HG03558 (cell line): ENCODE measurements at regions not wholly inside any gene's neighbourhood (a gene's known extent, or its start where the extent isn't known, plus 50 kb on each side); places are given as distances from the start of the nearest gene placed in this dataset.

Experiments used
- ATAC-seq: cut with Tn5 transposase; IDR thresholded peaks from one replicate; pipeline ENCODE4 v1.9.1; 2021; ENCODE audit warnings: moderate number of reproducible peaks; ENCODE audit not compliant: unreplicated experiment; ENCODE audit errors: extremely low read depth

- ATAC-seq = no peak
Measured at GRCh38 chr2:40760071-40760666, 308.3 kb upstream of the SLC8A1 start.

DNA sequence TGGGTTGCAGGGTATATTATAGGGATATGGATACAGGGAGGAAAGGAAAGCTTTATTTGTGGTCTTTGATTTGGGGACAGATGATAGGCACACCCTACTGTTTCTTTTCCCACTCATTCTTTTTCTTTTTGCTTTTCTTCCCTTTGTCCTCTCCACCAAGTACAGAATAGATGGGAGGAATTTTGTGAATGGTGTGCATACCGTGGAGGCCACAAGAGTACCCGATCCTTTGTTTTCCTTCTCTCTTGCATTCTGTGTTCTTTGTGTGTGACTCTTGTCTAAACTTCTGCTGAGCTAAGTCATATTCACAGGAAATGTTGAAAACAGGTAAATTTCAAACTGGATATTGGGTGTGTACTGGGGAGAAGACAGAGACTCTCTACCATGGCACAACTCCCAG is 321.4 kb upstream of the SLC8A1 start:
- no peak for ATAC-seq

GRCh38 chr2:40783704-40784103 is 331.8 kb upstream of the SLC8A1 start:
- ATAC-seq = no peak

DNA sequence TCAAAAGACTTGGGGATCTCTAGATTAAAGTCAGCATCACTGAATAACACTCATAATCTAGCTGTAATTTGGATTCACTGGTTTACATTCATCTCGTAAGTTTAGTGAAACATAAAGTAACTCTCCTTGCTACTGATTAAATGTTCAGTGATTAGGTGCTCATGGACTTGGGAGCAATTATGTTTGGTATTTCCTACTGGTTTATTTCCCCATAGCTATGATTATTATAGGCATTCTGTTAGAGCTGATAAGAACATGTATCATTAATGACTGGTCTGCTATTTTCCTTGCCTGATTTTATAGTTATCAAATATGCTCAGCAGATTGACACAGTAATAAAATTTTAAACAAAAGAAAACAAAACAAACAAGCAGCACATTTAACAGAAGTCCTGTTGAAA is 334.7 kb upstream of the SLC8A1 start:
- no peak for ATAC-seq

DNA sequence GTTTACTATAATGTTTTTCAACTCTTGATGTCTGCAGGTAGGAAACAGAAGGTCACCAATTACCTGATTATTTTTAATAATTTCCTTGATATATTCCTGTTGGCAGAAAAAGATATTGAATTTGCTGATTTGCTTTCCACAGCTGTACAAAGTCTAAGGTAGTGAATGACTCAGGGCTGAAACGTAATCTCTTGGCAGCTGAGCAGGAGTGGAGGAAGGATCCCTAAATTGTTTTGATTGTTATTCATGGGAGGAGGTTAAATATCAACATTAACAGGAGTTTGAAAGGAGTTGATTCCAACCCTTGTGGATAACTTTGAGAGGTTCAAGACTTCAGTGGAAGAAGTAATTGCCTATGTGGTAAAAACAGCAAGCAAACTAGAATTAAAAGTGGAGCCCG is 345.2 kb upstream of the SLC8A1 start:
- no peak for ATAC-seq

DNA sequence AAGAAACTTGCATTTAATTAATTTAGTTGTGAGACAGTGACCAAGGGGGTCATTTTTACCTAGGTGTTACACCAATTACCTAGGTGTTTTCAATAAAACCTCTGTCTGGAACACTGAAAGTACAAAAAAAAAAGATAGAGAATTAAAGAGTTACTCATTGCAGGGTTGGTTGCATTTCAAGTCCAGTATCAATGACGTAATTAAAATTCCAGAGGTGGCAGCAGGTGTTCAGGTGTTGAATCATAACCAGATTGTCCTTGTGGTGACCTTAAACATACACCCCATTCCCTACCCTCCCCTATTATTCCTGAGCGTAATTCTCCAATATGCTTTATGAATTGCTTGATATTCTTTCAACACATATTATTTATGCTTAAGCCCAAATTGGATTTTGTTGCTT is 352.0 kb upstream of the SLC8A1 start:
- no peak for ATAC-seq

- ATAC-seq = no peak
Measured at GRCh38 chr2:40809156-40809555, 357.3 kb upstream of the SLC8A1 start.

- no peak for ATAC-seq
Measured at GRCh38 chr2:40814616-40815015, 362.7 kb upstream of the SLC8A1 start.

DNA sequence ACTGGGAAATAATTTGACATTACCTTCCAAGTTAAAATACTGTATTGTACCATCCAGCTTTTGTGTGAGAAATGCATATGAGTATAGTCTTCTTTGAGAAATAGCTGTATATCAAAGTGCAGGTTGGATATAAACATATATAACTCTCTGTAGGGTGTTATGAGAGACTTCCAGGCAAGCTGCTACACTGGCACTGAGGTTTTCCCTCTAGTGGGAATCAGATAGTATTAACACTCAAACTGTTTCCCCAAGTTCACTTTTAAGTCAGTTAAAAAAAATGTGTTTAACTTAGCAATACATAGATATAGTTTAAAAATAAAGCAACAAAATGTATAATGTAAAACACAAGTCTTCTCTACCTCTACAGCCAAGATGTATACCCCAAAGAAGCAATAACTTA is 368.4 kb upstream of the SLC8A1 start:
- no peak for ATAC-seq

DNA sequence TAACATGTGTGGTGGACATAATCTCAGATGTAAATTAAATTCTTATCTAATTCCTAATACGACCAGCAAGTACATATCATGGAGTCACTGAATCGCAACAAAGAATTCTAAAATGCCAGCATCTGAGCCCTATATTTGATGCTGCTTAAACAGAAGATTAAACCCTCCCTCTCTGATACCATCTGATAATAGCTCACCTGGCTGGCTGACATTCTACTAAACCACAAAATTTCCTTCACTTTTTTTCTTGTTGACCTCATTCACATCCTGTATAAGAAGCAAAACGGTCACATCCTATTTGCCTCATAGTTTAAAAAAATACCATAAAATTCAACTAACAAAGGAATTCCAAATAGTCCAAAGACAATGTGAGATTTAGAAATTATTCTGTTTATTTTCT is 371.6 kb upstream of the SLC8A1 start:
- ATAC-seq = no peak

DNA sequence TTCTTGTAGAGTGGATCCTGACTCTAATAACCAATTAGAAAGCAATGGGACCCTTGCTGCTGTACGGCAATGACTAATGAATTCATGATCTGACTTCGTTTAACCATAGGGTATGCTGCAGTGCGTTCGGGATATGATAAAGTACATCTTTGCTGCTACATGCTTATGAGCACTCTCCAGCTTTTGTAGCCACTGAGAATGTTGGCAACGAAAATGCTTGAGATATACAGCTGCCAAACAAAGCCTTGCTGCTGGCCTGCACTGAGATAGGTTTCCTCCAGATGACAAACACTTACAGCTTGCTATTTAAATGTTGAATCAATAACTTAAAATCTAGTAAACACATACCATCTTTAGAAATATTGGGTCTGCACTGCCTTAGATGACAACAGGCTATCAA is 372.4 kb upstream of the SLC8A1 start:
- ATAC-seq = no peak

- ATAC-seq = no peak
Measured at GRCh38 chr2:40827392-40827791, 375.5 kb upstream of the SLC8A1 start.

- no peak for ATAC-seq
Measured at GRCh38 chr2:40831321-40831873, 379.5 kb upstream of the SLC8A1 start.

- ATAC-seq = no peak
Measured at GRCh38 chr2:40841856-40842255, 390.0 kb upstream of the SLC8A1 start.

DNA sequence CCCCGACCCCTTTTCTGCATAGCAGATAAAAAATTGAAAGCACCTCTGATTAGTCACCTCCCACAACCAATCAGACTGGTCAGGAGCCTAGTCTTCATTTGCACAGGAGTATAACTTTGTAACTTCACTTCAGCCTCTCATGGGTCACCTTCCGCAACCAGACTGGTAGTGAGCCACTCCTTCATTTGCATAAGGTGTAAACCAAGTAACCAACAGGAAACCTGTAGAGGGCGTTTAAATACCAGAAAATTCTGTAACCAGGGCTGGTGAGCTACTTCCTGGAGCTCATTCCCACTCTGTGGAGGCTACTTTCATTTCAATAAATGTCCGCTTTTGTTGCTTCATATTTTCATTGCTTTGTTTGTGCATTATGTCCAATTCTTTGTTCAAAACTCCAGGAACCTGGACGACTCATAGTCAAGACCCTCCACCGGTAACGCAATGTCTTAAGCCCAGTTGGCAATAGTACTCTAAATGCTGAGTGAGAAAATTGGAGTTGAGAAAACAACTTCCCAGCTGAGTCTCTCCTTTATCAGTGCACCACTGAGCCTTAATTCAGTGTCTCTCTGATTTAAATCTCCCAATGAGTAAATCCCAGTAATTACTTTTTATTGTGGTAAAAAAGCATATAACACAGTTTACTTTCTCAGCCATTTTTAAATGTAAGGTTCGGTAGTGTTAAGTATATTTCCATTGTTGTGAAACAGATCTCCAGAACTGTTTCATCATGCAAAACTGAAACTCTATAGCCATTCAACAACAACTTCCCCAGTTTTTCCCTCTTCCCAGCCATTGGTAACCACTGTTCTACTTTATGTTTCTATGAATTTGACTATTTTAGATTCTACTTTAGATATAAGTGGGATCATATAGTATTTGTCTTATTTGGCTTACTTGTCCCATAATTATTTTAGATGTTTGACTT is 392.7 kb upstream of the SLC8A1 start:
- no peak for ATAC-seq

- no peak for ATAC-seq
Measured at GRCh38 chr2:40851661-40852060, 399.8 kb upstream of the SLC8A1 start.

DNA sequence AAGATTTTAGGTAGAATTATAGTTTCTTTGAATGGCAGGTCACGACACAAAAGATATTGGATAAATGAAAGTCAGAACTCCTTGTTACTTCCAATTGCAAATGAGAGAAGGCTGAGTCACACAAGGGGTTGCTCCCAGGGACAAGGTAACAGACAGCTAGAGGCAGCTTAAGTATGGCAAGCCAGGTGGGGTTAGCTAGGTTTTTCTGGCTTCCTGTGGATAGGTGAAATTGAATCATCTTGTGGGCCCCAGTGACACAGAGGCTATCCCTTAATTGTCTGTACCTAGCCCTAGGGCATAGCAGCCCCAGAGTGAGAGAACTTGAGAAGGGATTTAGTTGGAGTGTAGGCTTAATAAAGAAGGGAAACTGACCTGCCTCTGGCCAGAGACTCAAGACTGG is 407.7 kb upstream of the SLC8A1 start:
- no peak for ATAC-seq

- no peak for ATAC-seq
Measured at GRCh38 chr2:40867829-40868228, 415.9 kb upstream of the SLC8A1 start.

- ATAC-seq = no peak
Measured at GRCh38 chr2:40872580-40872979, 420.7 kb upstream of the SLC8A1 start.

- ATAC-seq = no peak
Measured at GRCh38 chr2:40874380-40874779, 422.5 kb upstream of the SLC8A1 start.

GRCh38 chr2:40877734-40878288 is 425.9 kb upstream of the SLC8A1 start:
- ATAC-seq = no peak
